Activated CD4-positive, alpha-beta memory T cell treated with anti-CD3 and anti-CD28 coated beads for 36 hours (primary cell): ENCODE measurements at regions not wholly inside any gene's neighbourhood (a gene's known extent, or its start where the extent isn't known, plus 50 kb on each side); places are given as distances from the start of the nearest gene placed in this dataset.

Source experiments
- CTCF ChIA-PET: fragments of 350-600 bp; sonication (Branson Sonifier 250); formaldehyde crosslinking; loops from one replicate; lab custom pipeline; 2021; ENCODE audit warnings: antibody characterized with exemption, inconsistent platforms; lab: Charles Lee
- POLR2A ChIA-PET: fragments of 350-600 bp; sonication (Branson Sonifier 250); formaldehyde crosslinking; loops from one replicate; lab custom pipeline; 2021; ENCODE audit warnings: antibody characterized with exemption; lab: Charles Lee
- DNase-seq: peaks from one replicate; pipeline ENCODE4 v3.0.0-alpha.2; 2020
- H3K27ac Mint-ChIP-seq: one replicate; pipeline ENCODE4 v1.8.0; 2021; ENCODE audit warnings: mixed read lengths
- H3K27me3 Mint-ChIP-seq: one replicate; pipeline ENCODE4 v1.8.0; 2021; ENCODE audit warnings: mixed read lengths
- H3K36me3 Mint-ChIP-seq: one replicate; pipeline ENCODE4 v1.8.0; 2021; ENCODE audit warnings: mixed read lengths
- H3K4me1 Mint-ChIP-seq: one replicate; pipeline ENCODE4 v1.8.0; 2021; ENCODE audit warnings: low read depth, mixed read lengths
- H3K4me3 Mint-ChIP-seq: one replicate; pipeline ENCODE4 v1.8.0; 2021; ENCODE audit warnings: mild to moderate bottlenecking, mixed read lengths
- H3K9me3 Mint-ChIP-seq: one replicate; pipeline ENCODE4 v1.8.0; 2021; ENCODE audit warnings: mixed read lengths
- intact Hi-C: fragments of 100-400 bp; cut with micrococcal nuclease; formaldehyde crosslinking; loops from one replicate; pipeline ENCODE4 v1.15.1; 2023

- POLR2A ChIA-PET = no interaction called here
- Mint-ChIP-seq H3K27ac (no peak overlapping the region), H3K4me1 (no peaks in the 10 kb centered on the region), H3K36me3 (no peaks in the 10 kb centered on the region), H3K9me3 (peaks cover 2% of the 10 kb centered on the region), H3K27me3 (no peaks in the 10 kb centered on the region), H3K4me3 (no peak overlapping the region)
- intact Hi-C loops = no loop called here
- CTCF ChIA-PET = no interaction called here
- DNase-seq = no peak
Measured at GRCh38 chr9:13596383-13596970, 317.0 kb upstream of the MPDZ start.

DNA sequence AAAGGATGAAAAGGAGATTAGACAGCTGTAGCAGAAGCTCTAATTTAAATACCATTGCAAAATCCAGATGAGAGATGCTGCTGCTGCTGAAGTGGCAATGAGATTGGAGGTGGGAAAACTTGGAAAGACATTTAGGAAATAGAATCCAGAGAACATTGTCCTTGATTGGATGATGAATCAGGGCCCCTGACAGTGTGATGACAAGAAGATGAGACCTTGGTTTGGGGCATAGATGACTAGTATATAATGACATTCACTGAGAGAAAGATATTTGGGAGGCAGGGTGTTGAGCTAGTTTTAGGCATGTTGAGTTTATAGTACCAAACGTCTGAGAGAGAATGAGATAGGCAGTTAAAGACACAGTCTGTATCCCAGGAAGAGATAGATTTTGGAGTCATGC, 311.5 kb upstream of the MPDZ start:
- Mint-ChIP-seq H3K27me3 (no peaks in the 10 kb centered on the region), H3K27ac (no peak overlapping the region), H3K9me3 (peaks cover 2% of the 10 kb centered on the region), H3K36me3 (no peaks in the 10 kb centered on the region), H3K4me3 (no peak overlapping the region), H3K4me1 (no peaks in the 10 kb centered on the region)
- intact Hi-C loops = no loop called here
- ChIA-PET POLR2A (no interaction called here), CTCF (no interaction called here)
- no peak for DNase-seq

GRCh38 chr9:13589034-13589737, 309.7 kb upstream of the MPDZ start:
- POLR2A ChIA-PET = no interaction called here
- Mint-ChIP-seq H3K27me3 (no peaks in the 10 kb centered on the region), H3K4me3 (no peak overlapping the region), H3K36me3 (no peaks in the 10 kb centered on the region), H3K4me1 (no peaks in the 10 kb centered on the region), H3K9me3 (peaks cover 6% of the 10 kb centered on the region), H3K27ac (no peak overlapping the region)
- DNase-seq = no peak
- CTCF ChIA-PET = no interaction called here
- intact Hi-C loops = no loop called here

DNA sequence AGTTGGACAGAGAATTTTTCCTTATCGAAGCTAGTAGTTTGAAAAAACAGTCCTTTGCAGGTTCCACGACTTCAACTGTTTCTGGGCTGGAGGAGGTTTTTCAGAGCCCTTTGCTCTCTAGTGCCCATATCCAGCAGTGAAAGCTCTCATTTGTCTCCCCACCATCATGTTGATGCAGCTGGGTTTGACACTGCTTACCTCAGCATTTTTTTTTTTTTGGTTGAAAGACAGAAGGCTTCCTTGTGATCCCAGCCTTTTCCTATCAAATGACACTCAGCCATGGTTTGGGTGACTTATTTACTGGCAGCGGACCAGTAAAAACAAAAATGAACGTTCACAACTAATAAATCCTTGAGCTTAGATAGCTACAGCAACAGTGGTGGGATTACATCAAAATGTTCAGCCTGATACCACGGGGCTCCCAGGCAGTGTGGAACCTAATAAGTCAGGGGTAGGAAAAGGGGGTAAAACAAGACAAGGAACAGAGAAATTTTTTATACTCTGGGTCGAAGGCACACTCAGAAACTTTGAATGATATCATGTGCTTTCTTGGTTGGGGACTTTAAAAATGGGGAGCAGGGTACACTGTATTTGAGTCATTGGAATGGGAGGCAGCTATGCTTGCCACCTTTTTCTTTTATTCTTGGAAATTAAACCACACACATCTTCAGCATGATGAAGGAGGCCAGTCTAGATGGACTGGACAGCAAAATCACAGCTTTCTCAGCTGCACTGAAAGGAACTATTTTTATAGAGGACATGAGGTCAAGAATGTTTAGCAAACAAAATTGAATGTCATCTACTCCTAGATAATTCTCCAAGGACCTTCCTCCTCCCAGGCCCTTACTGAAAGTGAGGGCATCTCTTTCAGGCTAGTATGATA, 308.9 kb upstream of the MPDZ start:
- H3K4me3 Mint-ChIP-seq = no peak overlapping the region
- H3K27me3 Mint-ChIP-seq = no peaks in the 10 kb centered on the region
- CTCF ChIA-PET = no interaction called here
- H3K4me1 Mint-ChIP-seq = no peaks in the 10 kb centered on the region
- POLR2A ChIA-PET = no interaction called here
- no peak overlapping the region for H3K27ac Mint-ChIP-seq
- no peak for DNase-seq
- intact Hi-C loops = no loop called here
- H3K9me3 Mint-ChIP-seq = peaks cover 9% of the 10 kb centered on the region
- no peaks in the 10 kb centered on the region for H3K36me3 Mint-ChIP-seq

- Mint-ChIP-seq H3K27ac (no peak overlapping the region), H3K9me3 (peaks cover 13% of the 10 kb centered on the region), H3K4me1 (no peaks in the 10 kb centered on the region), H3K27me3 (no peaks in the 10 kb centered on the region), H3K4me3 (no peak overlapping the region), H3K36me3 (no peaks in the 10 kb centered on the region)
- DNase-seq = no peak
- ChIA-PET POLR2A (no interaction called here), CTCF (no interaction called here)
- intact Hi-C loops = no loop called here
Measured at GRCh38 chr9:13587571-13587970, 308.1 kb upstream of the MPDZ start.

GRCh38 chr9:13586587-13587374, 307.3 kb upstream of the MPDZ start:
- no peak for DNase-seq
- no peaks in the 10 kb centered on the region for H3K4me1 Mint-ChIP-seq
- no peak overlapping the region for H3K4me3 Mint-ChIP-seq
- H3K9me3 Mint-ChIP-seq = peaks cover 16% of the 10 kb centered on the region
- intact Hi-C loops = no loop called here
- ChIA-PET CTCF (no interaction called here), POLR2A (no interaction called here)
- H3K27me3 Mint-ChIP-seq = no peaks in the 10 kb centered on the region
- H3K27ac Mint-ChIP-seq = no peak overlapping the region
- H3K36me3 Mint-ChIP-seq = no peaks in the 10 kb centered on the region

DNA sequence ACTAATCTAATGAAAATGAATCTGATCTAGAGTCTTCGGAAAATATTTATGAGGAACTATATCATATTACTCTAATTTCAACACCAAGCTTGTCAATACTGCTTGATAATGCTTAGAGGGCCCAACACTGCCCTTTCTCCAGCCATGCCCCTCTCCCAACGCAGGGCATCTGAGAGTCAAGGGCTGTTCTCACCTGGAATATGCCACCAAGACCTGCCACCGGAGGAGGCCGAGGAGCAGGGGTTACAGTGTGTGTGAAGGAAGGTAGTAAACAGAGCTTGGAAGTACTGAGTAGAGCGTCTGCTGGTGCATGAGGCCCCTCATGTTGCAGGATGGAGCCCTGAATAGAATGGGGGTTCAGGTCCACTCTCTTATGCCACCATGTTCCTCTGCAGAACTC, 301.3 kb upstream of the MPDZ start:
- POLR2A ChIA-PET = no interaction called here
- Mint-ChIP-seq H3K4me3 (no peak overlapping the region), H3K9me3 (peaks cover 21% of the 10 kb centered on the region), H3K27me3 (no peaks in the 10 kb centered on the region), H3K27ac (no peak overlapping the region), H3K36me3 (no peaks in the 10 kb centered on the region), H3K4me1 (no peaks in the 10 kb centered on the region)
- intact Hi-C loops = no loop called here
- DNase-seq = no peak
- CTCF ChIA-PET = no interaction called here

- no peak overlapping the region for H3K27ac Mint-ChIP-seq
- H3K4me1 Mint-ChIP-seq = no peaks in the 10 kb centered on the region
- H3K4me3 Mint-ChIP-seq = no peak overlapping the region
- ChIA-PET CTCF (no interaction called here), POLR2A (no interaction called here)
- H3K36me3 Mint-ChIP-seq = no peaks in the 10 kb centered on the region
- H3K9me3 Mint-ChIP-seq = peaks cover 24% of the 10 kb centered on the region
- no peaks in the 10 kb centered on the region for H3K27me3 Mint-ChIP-seq
- DNase-seq = no peak
- intact Hi-C loops = no loop called here
Measured at GRCh38 chr9:13580131-13580530, 300.6 kb upstream of the MPDZ start.

DNA sequence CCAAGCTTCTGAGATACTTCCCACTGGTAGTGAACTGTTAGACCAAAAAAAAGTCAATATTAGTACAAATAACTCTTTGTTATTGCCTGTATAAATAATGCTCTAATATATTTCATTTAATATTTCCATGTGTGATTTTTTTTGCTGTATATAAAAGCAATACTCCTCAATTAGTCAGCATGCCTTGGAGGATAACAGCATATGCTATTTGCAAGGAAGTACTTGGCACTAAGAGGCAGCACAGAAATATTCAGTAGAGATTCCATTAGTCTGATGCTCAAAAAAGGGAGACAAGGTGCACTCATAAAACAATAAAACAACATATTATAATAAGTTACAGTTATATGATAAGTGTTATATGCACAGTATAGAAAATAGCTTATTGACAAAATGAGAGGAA, 296.6 kb upstream of the MPDZ start:
- no peak overlapping the region for H3K27ac Mint-ChIP-seq
- intact Hi-C loops = no loop called here
- H3K9me3 Mint-ChIP-seq = peaks cover 6% of the 10 kb centered on the region
- H3K4me3 Mint-ChIP-seq = no peak overlapping the region
- H3K36me3 Mint-ChIP-seq = no peaks in the 10 kb centered on the region
- ChIA-PET POLR2A (no interaction called here), CTCF (no interaction called here)
- H3K27me3 Mint-ChIP-seq = no peaks in the 10 kb centered on the region
- no peak for DNase-seq
- H3K4me1 Mint-ChIP-seq = no peaks in the 10 kb centered on the region

GRCh38 chr9:13575558-13575957, 296.1 kb upstream of the MPDZ start:
- no peak for DNase-seq
- ChIA-PET CTCF (no interaction called here), POLR2A (no interaction called here)
- Mint-ChIP-seq H3K27ac (no peak overlapping the region), H3K9me3 (peaks cover 3% of the 10 kb centered on the region), H3K36me3 (no peaks in the 10 kb centered on the region), H3K4me1 (no peaks in the 10 kb centered on the region), H3K4me3 (no peak overlapping the region), H3K27me3 (no peaks in the 10 kb centered on the region)
- intact Hi-C loops = no loop called here

DNA sequence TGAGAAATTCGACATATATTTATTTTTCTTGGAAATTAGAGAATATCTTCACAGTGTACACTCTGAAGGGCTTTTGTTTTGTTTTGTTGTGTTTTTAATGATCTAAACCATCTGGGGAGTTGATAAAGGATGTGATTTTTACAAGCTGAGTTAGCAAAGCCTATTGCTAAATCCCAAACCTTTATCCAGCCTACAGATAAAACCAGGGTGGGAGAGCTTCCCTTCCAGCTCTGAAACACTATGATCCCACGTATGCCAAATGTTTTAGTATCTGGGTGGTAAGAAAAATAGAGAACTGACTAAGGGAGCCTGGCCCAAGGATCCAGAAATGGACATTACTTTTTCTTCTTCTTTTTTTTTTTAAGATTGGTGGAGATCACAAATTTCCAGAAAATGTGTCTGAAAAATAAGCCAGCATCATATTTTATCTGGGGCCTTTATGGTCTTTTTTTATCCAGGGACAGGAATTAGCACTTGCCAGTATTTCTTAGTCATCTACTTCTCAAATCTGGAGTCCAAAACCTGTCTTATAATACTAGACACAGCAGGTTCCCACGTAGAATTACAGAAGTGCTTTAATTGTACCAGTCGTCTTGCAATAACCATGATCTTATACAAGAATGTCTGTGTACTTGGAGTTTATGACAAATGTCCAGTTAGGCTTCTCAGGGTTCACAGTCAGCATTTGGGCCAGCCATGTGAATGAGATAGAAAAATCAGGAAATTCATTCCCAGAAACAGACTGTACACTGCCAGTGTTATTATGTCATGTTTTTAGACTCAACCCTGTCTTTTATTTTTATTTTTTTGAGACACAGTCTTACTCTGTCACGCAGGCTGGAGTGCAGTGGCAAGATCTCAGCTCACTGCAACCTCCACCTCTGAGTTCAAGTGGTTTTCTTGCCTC, 290.8 kb upstream of the MPDZ start:
- no peak overlapping the region for H3K4me3 Mint-ChIP-seq
- no peaks in the 10 kb centered on the region for H3K27me3 Mint-ChIP-seq
- H3K4me1 Mint-ChIP-seq = no peaks in the 10 kb centered on the region
- ChIA-PET CTCF (no interaction called here), POLR2A (no interaction called here)
- intact Hi-C loops = no loop called here
- H3K9me3 Mint-ChIP-seq = peaks cover 2% of the 10 kb centered on the region
- no peaks in the 10 kb centered on the region for H3K36me3 Mint-ChIP-seq
- H3K27ac Mint-ChIP-seq = no peak overlapping the region
- no peak for DNase-seq
